ENCODE measurements at regions not wholly inside any gene's neighbourhood (a gene's known extent, or its start where the extent isn't known, plus 50 kb on each side); places are given as distances from the start of the nearest gene placed in this dataset.

GRCh38 chr15:95227235-95227634 lies 995.9 kb downstream of the MCTP2 start:
- H2BK120ac ChIP-seq (ENCODE audit: insufficient read depth, low read length, poor library complexity), result no peak overlapping the region
- no peak overlapping the region for H4K91ac ChIP-seq (ENCODE audit: low read depth, low read length)
- DNase-seq, result no peak
- no peaks in the 10 kb centered on the region for H3K79me2 ChIP-seq (ENCODE audit: control insufficient read depth, insufficient read depth, low read length, poor library complexity)
- no peak overlapping the region for H4K8ac ChIP-seq (ENCODE audit: low read depth, low read length)
- H3K27ac ChIP-seq (ENCODE audit: low read depth, low read length), result no peak overlapping the region
- H3K4me1 ChIP-seq (ENCODE audit: control insufficient read depth in 1 of 2, insufficient read depth in 2 of 2, low read length in 2 of 2), result no peaks in the 10 kb centered on the region
- H2AFZ ChIP-seq (ENCODE audit: insufficient read depth, low read length, poor library complexity), result no peak overlapping the region
- WGBS (ENCODE audit: extremely low coverage, insufficient coverage, insufficient read length), result no CpG with 5 or more reads among the region's 3 CpGs
- H3K4me3 ChIP-seq (ENCODE audit: low read depth, low read length), result no peak overlapping the region
- H3K9me3 ChIP-seq (ENCODE audit: insufficient read depth, low read depth, low read length), result no peaks in the 10 kb centered on the region
- no peaks in the 10 kb centered on the region for H3K79me1 ChIP-seq (ENCODE audit: low read length)
- H3K27me3 ChIP-seq (ENCODE audit: insufficient read depth, low read length), result no peaks in the 10 kb centered on the region
- H4K12ac ChIP-seq (ENCODE audit: low read depth, low read length), result no peak overlapping the region
- no peak overlapping the region for H3K14ac ChIP-seq (ENCODE audit: low read length)
- no peak overlapping the region for H2BK12ac ChIP-seq (ENCODE audit: low read length)
- no peak overlapping the region for H2BK5ac ChIP-seq (ENCODE audit: low read depth, low read length, poor library complexity)
- H2AK5ac ChIP-seq (ENCODE audit: low read length), result no peak overlapping the region
- no peak overlapping the region for H3K23ac ChIP-seq (ENCODE audit: low read length)
- H3K4ac ChIP-seq (ENCODE audit: low read depth, low read length), result no peak overlapping the region
- no peak overlapping the region for H3K9ac ChIP-seq (ENCODE audit: low read length)
- H3K18ac ChIP-seq (ENCODE audit: low read length), result no peak overlapping the region
- no peak overlapping the region for H3K4me2 ChIP-seq (ENCODE audit: low read length)
- no peaks in the 10 kb centered on the region for H3K36me3 ChIP-seq (ENCODE audit: control insufficient read depth in 1 of 2, insufficient read depth in 2 of 2, low read length in 2 of 2)

GRCh38 chr15:95228856-95229555 lies 997.6 kb downstream of the MCTP2 start:
- WGBS (ENCODE audit: extremely low coverage, insufficient coverage, insufficient read length), result no CpG with 5 or more reads among the region's 3 CpGs
- no peak overlapping the region for H3K18ac ChIP-seq (ENCODE audit: low read length)
- no peaks in the 10 kb centered on the region for H3K4me1 ChIP-seq (ENCODE audit: control insufficient read depth in 1 of 2, insufficient read depth in 2 of 2, low read length in 2 of 2)
- no peaks in the 10 kb centered on the region for H3K79me2 ChIP-seq (ENCODE audit: control insufficient read depth, insufficient read depth, low read length, poor library complexity)
- H3K36me3 ChIP-seq (ENCODE audit: control insufficient read depth in 1 of 2, insufficient read depth in 2 of 2, low read length in 2 of 2), result no peaks in the 10 kb centered on the region
- H3K23ac ChIP-seq (ENCODE audit: low read length), result no peak overlapping the region
- no peak overlapping the region for H3K4me2 ChIP-seq (ENCODE audit: low read length)
- H2AK5ac ChIP-seq (ENCODE audit: low read length), result no peak overlapping the region
- no peak overlapping the region for H3K4me3 ChIP-seq (ENCODE audit: low read depth, low read length)
- no peak overlapping the region for H3K14ac ChIP-seq (ENCODE audit: low read length)
- H2BK5ac ChIP-seq (ENCODE audit: low read depth, low read length, poor library complexity), result no peak overlapping the region
- DNase-seq, result no peak
- H3K79me1 ChIP-seq (ENCODE audit: low read length), result no peaks in the 10 kb centered on the region
- H4K91ac ChIP-seq (ENCODE audit: low read depth, low read length), result no peak overlapping the region
- H4K8ac ChIP-seq (ENCODE audit: low read depth, low read length), result no peak overlapping the region
- no peak overlapping the region for H3K27ac ChIP-seq (ENCODE audit: low read depth, low read length)
- no peak overlapping the region for H3K9ac ChIP-seq (ENCODE audit: low read length)
- no peaks in the 10 kb centered on the region for H3K9me3 ChIP-seq (ENCODE audit: insufficient read depth, low read depth, low read length)
- H4K12ac ChIP-seq (ENCODE audit: low read depth, low read length), result no peak overlapping the region
- no peak overlapping the region for H2BK12ac ChIP-seq (ENCODE audit: low read length)
- H3K4ac ChIP-seq (ENCODE audit: low read depth, low read length), result no peak overlapping the region
- H3K27me3 ChIP-seq (ENCODE audit: insufficient read depth, low read length), result no peaks in the 10 kb centered on the region
- no peak overlapping the region for H2BK120ac ChIP-seq (ENCODE audit: insufficient read depth, low read length, poor library complexity)
- no peak overlapping the region for H2AFZ ChIP-seq (ENCODE audit: insufficient read depth, low read length, poor library complexity)

GRCh38 chr15:95235033-95235432 lies 1003.7 kb downstream of the MCTP2 start:
- Histone ChIP-seq H2AK5ac (ENCODE audit: low read length) (no peak overlapping the region), H3K14ac (ENCODE audit: low read length) (no peak overlapping the region), H2AFZ (ENCODE audit: insufficient read depth, low read length, poor library complexity) (no peak overlapping the region), H4K8ac (ENCODE audit: low read depth, low read length) (no peak overlapping the region), H3K9ac (ENCODE audit: low read length) (no peak overlapping the region), H3K9me3 (ENCODE audit: insufficient read depth, low read depth, low read length) (peaks cover 3% of the 10 kb centered on the region), H3K27ac (ENCODE audit: low read depth, low read length) (no peak overlapping the region), H3K4ac (ENCODE audit: low read depth, low read length) (no peak overlapping the region), H4K91ac (ENCODE audit: low read depth, low read length) (no peak overlapping the region), H4K12ac (ENCODE audit: low read depth, low read length) (no peak overlapping the region), H2BK5ac (ENCODE audit: low read depth, low read length, poor library complexity) (no peak overlapping the region), H3K23ac (ENCODE audit: low read length) (no peak overlapping the region), H3K4me3 (ENCODE audit: low read depth, low read length) (peak overlapping the region; percentile 44), H3K79me1 (ENCODE audit: low read length) (no peaks in the 10 kb centered on the region), H2BK12ac (ENCODE audit: low read length) (no peak overlapping the region), H3K4me2 (ENCODE audit: low read length) (no peak overlapping the region), H3K4me1 (ENCODE audit: control insufficient read depth in 1 of 2, insufficient read depth in 2 of 2, low read length in 2 of 2) (no peaks in the 10 kb centered on the region), H2BK120ac (ENCODE audit: insufficient read depth, low read length, poor library complexity) (no peak overlapping the region), H3K18ac (ENCODE audit: low read length) (no peak overlapping the region), H3K27me3 (ENCODE audit: insufficient read depth, low read length) (no peaks in the 10 kb centered on the region), H3K79me2 (ENCODE audit: control insufficient read depth, insufficient read depth, low read length, poor library complexity) (no peaks in the 10 kb centered on the region), H3K36me3 (ENCODE audit: control insufficient read depth in 1 of 2, insufficient read depth in 2 of 2, low read length in 2 of 2) (no peaks in the 10 kb centered on the region)
- no peak for DNase-seq
- WGBS (ENCODE audit: extremely low coverage, insufficient coverage, insufficient read length), result no CpG with 5 or more reads among the region's 1 CpG

GRCh38 chr15:95247071-95247984 lies 1016.0 kb downstream of the MCTP2 start:
- no peaks in the 10 kb centered on the region for H3K79me2 ChIP-seq (ENCODE audit: control insufficient read depth, insufficient read depth, low read length, poor library complexity)

More at GRCh38 chr15:95247071-95247984, 1016.0 kb downstream of the MCTP2 start:
- Histone ChIP-seq H3K4me2 (ENCODE audit: low read length) (no peak overlapping the region), H3K18ac (ENCODE audit: low read length) (no peak overlapping the region), H3K14ac (ENCODE audit: low read length) (no peak overlapping the region), H3K27me3 (ENCODE audit: insufficient read depth, low read length) (no peaks in the 10 kb centered on the region), H4K12ac (ENCODE audit: low read depth, low read length) (no peak overlapping the region), H2BK120ac (ENCODE audit: insufficient read depth, low read length, poor library complexity) (no peak overlapping the region), H4K91ac (ENCODE audit: low read depth, low read length) (no peak overlapping the region), H3K23ac (ENCODE audit: low read length) (no peak overlapping the region), H4K8ac (ENCODE audit: low read depth, low read length) (no peak overlapping the region), H2BK5ac (ENCODE audit: low read depth, low read length, poor library complexity) (no peak overlapping the region), H3K9ac (ENCODE audit: low read length) (no peak overlapping the region), H2AFZ (ENCODE audit: insufficient read depth, low read length, poor library complexity) (no peak overlapping the region), H3K4me1 (ENCODE audit: control insufficient read depth in 1 of 2, insufficient read depth in 2 of 2, low read length in 2 of 2) (no peaks in the 10 kb centered on the region), H3K79me1 (ENCODE audit: low read length) (peaks cover 3% of the 10 kb centered on the region), H3K4me3 (ENCODE audit: low read depth, low read length) (no peak overlapping the region), H3K27ac (ENCODE audit: low read depth, low read length) (no peak overlapping the region), H3K36me3 (ENCODE audit: control insufficient read depth in 1 of 2, insufficient read depth in 2 of 2, low read length in 2 of 2) (no peaks in the 10 kb centered on the region), H3K9me3 (ENCODE audit: insufficient read depth, low read depth, low read length) (no peaks in the 10 kb centered on the region), H3K4ac (ENCODE audit: low read depth, low read length) (no peak overlapping the region), H2AK5ac (ENCODE audit: low read length) (no peak overlapping the region), H2BK12ac (ENCODE audit: low read length) (no peak overlapping the region)
- peak; percentile 96 to 97 for DNase-seq
- no CpG with 5 or more reads among the region's 12 CpGs for WGBS (ENCODE audit: extremely low coverage, insufficient coverage, insufficient read length)

All from trophoblast cell (in vitro differentiated cells and primary cell).